ENCODE measurements at regions not wholly inside any gene's neighbourhood (a gene's known extent, or its start where the extent isn't known, plus 50 kb on each side); places are given as distances from the start of the nearest gene placed in this dataset.

GRCh38 chr19:31670931-31671330, 321.7 kb upstream of the TSHZ3 start:
- no peak for DNase-seq

- no peak for DNase-seq
Measured at GRCh38 chr19:31671411-31672035, 322.3 kb upstream of the TSHZ3 start.

GRCh38 chr19:31674503-31675192, 325.4 kb upstream of the TSHZ3 start:
- DNase-seq: no peak

- no peak for DNase-seq
Measured at GRCh38 chr19:31675193-31675913, 326.1 kb upstream of the TSHZ3 start.

GRCh38 chr19:31676271-31677004, 327.2 kb upstream of the TSHZ3 start:
- no peak for DNase-seq

- no peak for DNase-seq
Measured at GRCh38 chr19:31678421-31678820, 329.2 kb upstream of the TSHZ3 start.

- DNase-seq: no peak
Measured at GRCh38 chr19:31681121-31681520, 331.9 kb upstream of the TSHZ3 start.

- no peak for DNase-seq
Measured at GRCh38 chr19:31693131-31693932, 344.1 kb upstream of the TSHZ3 start.

GRCh38 chr19:31693933-31694269, 344.7 kb upstream of the TSHZ3 start:
- no peak for DNase-seq

GRCh38 chr19:31694761-31695160, 345.5 kb upstream of the TSHZ3 start:
- DNase-seq: no peak

GRCh38 chr19:31699421-31699820, 350.2 kb upstream of the TSHZ3 start:
- no peak for DNase-seq

- DNase-seq: no peak
Measured at GRCh38 chr19:31701146-31701545, 351.9 kb upstream of the TSHZ3 start.

GRCh38 chr19:31705656-31706055, 356.4 kb upstream of the TSHZ3 start:
- no peak for DNase-seq

- no peak for DNase-seq
Measured at GRCh38 chr19:31706131-31706530, 356.9 kb upstream of the TSHZ3 start.

GRCh38 chr19:31706691-31707620, 357.7 kb upstream of the TSHZ3 start:
- no peak for DNase-seq

GRCh38 chr19:31708520-31708919, 359.3 kb upstream of the TSHZ3 start:
- no peak for DNase-seq

- DNase-seq: no peak
Measured at GRCh38 chr19:31709476-31709875, 360.2 kb upstream of the TSHZ3 start.

- DNase-seq: no peak
Measured at GRCh38 chr19:31715249-31715945, 366.2 kb upstream of the TSHZ3 start.

GRCh38 chr19:31716826-31717225, 367.6 kb upstream of the TSHZ3 start:
- DNase-seq: no peak

- no peak for DNase-seq
Measured at GRCh38 chr19:31717269-31717923, 368.2 kb upstream of the TSHZ3 start.

Data from stimulated activated CD4-positive, alpha-beta T cell treated with anti-CD3 and anti-CD28 coated beads, Interleukin-1b, Interleukin-23, amount 100 ng/mL, for 48 hours (primary cell).